ENCODE measurements at regions not wholly inside any gene's neighbourhood (a gene's known extent, or its start where the extent isn't known, plus 50 kb on each side); places are given as distances from the start of the nearest gene placed in this dataset.

- no peak for DNase-seq
- Mint-ChIP-seq H3K27me3 (peaks cover 6% of the 10 kb centered on the region), H3K9me3 (no peaks in the 10 kb centered on the region), H3K4me3 (no peak overlapping the region), H3K36me3 (ENCODE audit: low read depth) (no peaks in the 10 kb centered on the region), H3K4me1 (ENCODE audit: low read depth) (no peaks in the 10 kb centered on the region), H3K27ac (no peak overlapping the region)
- CTCF ChIA-PET: no interaction called here
- intact Hi-C loops (cut with micrococcal nuclease): no loop called here
- no peak for ATAC-seq
- POLR2A ChIA-PET: no interaction called here
- no peak for TF ChIP-seq CTCF (IDR thresholded peaks at IDR 0.05)
Observed at GRCh38 chr7:155889636-155890511, 77.6 kb upstream of the SHH start.

DNA sequence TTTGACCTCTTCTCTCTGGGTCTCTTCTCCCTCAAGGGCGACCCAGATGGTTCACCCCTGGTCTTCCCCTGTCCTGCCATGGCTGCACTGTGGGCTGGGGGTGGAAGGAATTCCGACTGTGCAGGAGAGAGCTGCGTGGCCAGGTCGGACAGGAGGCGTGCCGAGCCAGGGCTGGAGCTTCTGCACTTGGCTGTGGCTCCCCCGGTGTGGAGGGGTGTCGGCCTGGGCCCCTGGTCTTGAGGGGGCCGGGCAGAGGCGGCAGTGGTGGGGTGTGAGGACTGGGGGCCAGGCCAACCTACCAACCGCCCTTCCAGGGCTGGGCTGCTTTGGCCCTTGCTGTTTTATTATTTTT lies 74.9 kb upstream of the SHH start:
- H3K9me3 Mint-ChIP-seq: no peaks in the 10 kb centered on the region
- intact Hi-C loops (cut with micrococcal nuclease): no loop called here
- no peak for ATAC-seq
- TF ChIP-seq CTCF (IDR thresholded peaks at IDR 0.05): no peak
- H3K4me3 Mint-ChIP-seq: no peak overlapping the region
- ChIA-PET CTCF (no interaction called here), POLR2A (no interaction called here)
- DNase-seq: no peak
- no peaks in the 10 kb centered on the region for H3K36me3 Mint-ChIP-seq (ENCODE audit: low read depth)
- no peaks in the 10 kb centered on the region for H3K4me1 Mint-ChIP-seq (ENCODE audit: low read depth)
- H3K27me3 Mint-ChIP-seq: peaks cover 5% of the 10 kb centered on the region
- H3K27ac Mint-ChIP-seq: no peak overlapping the region

- H3K27ac Mint-ChIP-seq: no peak overlapping the region
- H3K36me3 Mint-ChIP-seq (ENCODE audit: low read depth): no peaks in the 10 kb centered on the region
- TF ChIP-seq CTCF (IDR thresholded peaks at IDR 0.05): no peak
- peaks cover 5% of the 10 kb centered on the region for H3K27me3 Mint-ChIP-seq
- no peak overlapping the region for H3K4me3 Mint-ChIP-seq
- ATAC-seq (no peak), DNase-seq (no peak)
- CTCF ChIA-PET: no interaction called here
- POLR2A ChIA-PET: no interaction called here
- intact Hi-C loops (cut with micrococcal nuclease): no loop called here
- H3K4me1 Mint-ChIP-seq (ENCODE audit: low read depth): no peaks in the 10 kb centered on the region
- H3K9me3 Mint-ChIP-seq: no peaks in the 10 kb centered on the region
Observed at GRCh38 chr7:155886391-155887173, 74.3 kb upstream of the SHH start.

- no peak for ATAC-seq
- no peak overlapping the region for H3K4me3 Mint-ChIP-seq
- intact Hi-C loops (cut with micrococcal nuclease): no loop called here
- H3K27ac Mint-ChIP-seq: no peak overlapping the region
- H3K4me1 Mint-ChIP-seq (ENCODE audit: low read depth): no peaks in the 10 kb centered on the region
- TF ChIP-seq CTCF (IDR thresholded peaks at IDR 0.05): no peak
- H3K27me3 Mint-ChIP-seq: peaks cover 5% of the 10 kb centered on the region
- no peaks in the 10 kb centered on the region for H3K9me3 Mint-ChIP-seq
- DNase-seq: no peak
- H3K36me3 Mint-ChIP-seq (ENCODE audit: low read depth): no peaks in the 10 kb centered on the region
- ChIA-PET POLR2A (no interaction called here), CTCF (no interaction called here)
Observed at GRCh38 chr7:155885167-155886155, 73.2 kb upstream of the SHH start.
